HG03432 (cell line): ENCODE measurements at regions not wholly inside any gene's neighbourhood (a gene's known extent, or its start where the extent isn't known, plus 50 kb on each side); places are given as distances from the start of the nearest gene placed in this dataset.
"Not testable (repeated sequence)": the region's sequence is repeated elsewhere in the genome, so short reads cannot be mapped to it uniquely, and the experiment has no call there.

Source experiments
- ATAC-seq: cut with Tn5 transposase; IDR thresholded peaks from one replicate; pipeline ENCODE4 v1.9.1; 2021; ENCODE audit warnings: mild to moderate bottlenecking, moderate library complexity; ENCODE audit not compliant: unreplicated experiment

DNA sequence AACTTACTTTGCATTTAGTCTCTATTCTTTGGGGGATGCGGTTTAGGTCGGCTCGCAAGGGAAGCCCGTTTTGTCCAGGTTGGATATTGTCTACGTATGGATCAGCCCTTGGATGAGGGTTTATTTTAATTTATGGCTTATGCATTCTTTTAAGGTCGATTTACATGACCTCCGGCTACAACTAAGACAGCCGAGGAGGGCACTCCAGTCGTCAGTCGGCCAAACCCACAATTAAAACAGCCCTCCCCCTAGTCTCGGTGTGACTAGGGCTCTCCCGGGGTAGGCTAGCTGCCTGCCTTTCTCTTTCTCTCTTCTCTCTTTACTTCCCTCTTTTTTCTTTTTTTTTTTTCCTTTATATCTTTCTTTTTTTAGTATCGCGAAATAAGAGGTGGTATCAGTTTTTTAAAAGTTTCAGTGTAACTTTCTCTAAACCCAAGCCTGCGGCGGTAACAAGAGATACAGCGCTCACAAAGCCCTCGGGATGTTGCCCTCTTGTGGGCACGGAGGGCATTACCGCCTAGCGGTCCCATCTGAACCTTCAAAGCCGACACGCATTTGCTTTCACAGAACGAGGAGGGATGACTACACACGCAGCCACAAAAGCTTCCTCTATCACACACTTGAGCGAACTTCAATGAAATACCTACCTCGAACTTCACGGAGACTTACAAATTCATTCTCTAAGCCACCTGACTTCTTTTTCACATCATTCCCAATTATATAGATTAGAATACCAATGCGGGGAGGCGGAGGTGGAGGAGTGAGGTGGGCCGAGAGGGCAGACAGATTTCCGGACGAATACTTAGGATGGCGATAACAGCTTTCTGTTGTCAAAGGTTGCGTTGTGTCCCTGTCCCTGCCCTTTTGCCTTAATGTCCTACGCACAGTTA lies 132.3 kb upstream of the C11orf58 start:
- ATAC-seq = peak; percentile 93

GRCh38 chr11:16605389-16605893 lies 133.0 kb upstream of the C11orf58 start:
- ATAC-seq = no peak

- ATAC-seq = peak; percentile 27
These were observed 133.6 kb upstream of the C11orf58 start for GRCh38 chr11:16604794-16605388.

- ATAC-seq = no peak
These were observed 134.3 kb upstream of the C11orf58 start for GRCh38 chr11:16603890-16604793.

- no peak for ATAC-seq
These were observed 135.2 kb upstream of the C11orf58 start for GRCh38 chr11:16603245-16603644.

DNA sequence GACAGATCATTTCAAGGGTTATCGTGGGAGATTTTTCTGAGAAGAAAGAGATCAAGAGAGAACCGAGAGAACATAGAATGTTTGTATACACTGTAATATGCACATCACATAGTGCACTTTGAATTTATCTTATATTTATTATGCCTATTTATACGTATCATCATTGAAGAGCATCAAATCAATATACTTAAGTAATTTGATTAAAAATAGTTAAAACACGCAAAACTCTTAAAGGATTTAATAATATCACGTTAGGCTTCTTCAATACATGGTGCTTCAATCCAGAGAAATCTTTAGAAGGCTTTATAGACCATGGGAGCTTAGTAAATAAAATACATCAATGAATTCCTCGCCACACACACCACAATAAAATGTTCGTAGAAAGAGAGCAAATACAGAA lies 139.5 kb upstream of the C11orf58 start:
- ATAC-seq = no peak

GRCh38 chr11:16598032-16598431 lies 140.4 kb upstream of the C11orf58 start:
- no peak for ATAC-seq

DNA sequence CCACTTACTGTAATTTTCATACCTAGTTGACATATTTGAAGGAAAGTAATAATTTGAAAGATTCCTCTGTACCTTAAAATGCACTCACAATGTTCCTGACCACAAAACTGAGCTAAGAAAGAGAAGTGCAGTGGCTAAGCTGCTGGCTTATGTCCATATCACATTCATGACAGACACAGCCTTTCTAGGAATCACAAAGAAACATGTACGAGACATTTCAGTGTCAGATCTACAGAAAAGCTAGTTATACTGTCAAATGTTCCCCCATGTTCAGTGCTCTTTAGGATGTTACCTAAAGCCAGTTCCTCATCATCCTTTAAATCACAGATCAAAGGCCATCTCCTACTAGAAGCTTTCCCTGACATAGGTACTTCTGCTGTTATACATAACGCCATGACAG lies 142.2 kb upstream of the C11orf58 start:
- no peak for ATAC-seq

- no peak for ATAC-seq
These were observed 147.3 kb upstream of the C11orf58 start for GRCh38 chr11:16591157-16591556.

- ATAC-seq = no peak
These were observed 150.8 kb upstream of the C11orf58 start for GRCh38 chr11:16587670-16588069.

DNA sequence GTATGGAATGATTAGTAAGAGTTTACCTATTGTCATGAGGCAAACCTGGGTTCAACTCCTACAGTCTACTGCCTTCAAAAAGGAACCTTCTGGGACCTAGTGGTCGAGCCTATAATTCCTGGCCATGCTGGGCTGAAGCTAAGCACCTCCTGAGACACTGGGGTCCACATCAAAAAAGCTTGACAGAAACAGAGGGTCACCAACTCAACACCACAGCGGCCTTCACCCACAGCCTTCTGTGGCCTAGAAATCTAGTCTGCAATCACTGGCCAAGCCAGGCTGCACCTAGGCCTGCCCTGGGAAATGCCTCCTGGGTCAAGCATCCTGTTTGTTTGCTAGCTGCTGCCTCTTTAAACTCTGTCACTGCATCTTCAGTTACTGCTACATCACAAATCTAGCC lies 153.9 kb upstream of the C11orf58 start:
- ATAC-seq = no peak

DNA sequence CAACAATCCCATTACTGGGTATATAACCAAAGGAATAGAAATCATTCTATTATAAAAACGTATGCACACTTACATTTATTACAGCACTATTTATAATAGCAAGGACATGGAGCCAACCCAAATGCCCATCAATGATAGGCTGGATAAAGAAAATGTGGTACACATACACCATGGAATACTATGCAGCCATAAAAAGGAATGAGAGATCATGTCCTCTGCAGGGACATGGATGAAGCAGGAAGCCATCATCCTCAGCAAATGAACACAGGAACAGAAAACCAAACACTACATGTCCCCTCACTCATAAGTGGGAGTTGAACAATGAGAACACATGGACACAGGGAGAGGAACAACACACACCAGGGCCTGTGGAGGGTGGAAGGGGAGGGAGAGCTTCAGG lies 157.4 kb upstream of the C11orf58 start:
- not testable (repeated sequence) for ATAC-seq

DNA sequence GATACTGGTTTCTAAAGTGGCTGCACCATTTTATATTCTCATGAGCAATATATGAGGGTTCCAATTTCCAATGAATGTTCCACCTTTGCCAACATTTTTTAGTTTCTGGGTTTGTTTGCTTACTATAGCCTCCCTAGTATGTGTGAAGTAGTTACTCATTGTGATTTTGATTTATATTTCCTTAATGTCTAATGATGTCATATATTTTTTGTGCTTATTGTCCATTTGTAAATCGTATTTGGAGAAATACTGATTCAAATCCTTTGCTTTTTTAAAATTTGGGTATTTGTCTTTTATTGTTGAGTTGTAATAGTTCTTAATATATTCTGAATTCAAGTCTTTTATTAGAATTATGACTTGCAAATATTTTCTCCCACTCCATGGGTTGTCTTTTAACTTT lies 161.0 kb upstream of the C11orf58 start:
- ATAC-seq = no peak

GRCh38 chr11:16574889-16575288 lies 163.6 kb upstream of the C11orf58 start:
- not testable (repeated sequence) for ATAC-seq

DNA sequence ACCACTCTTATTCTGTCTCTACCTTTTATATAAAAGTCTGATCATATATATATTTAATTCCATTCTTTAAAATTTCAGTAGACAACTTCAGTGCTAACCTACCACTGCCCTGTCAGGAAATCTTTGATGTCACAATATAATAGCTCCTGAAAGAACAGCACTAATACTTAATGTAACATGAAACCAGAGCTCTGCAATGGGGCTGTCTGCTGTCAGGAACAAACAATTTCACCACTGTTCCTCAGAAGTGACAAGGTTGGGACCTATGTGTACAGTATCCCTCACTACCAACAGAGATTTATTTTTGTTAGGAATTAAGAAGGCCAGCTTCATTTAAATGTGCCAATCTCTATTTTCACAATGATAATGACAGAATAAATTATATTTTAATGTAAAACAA lies 165.5 kb upstream of the C11orf58 start:
- ATAC-seq = no peak

- ATAC-seq = no peak
These were observed 177.3 kb upstream of the C11orf58 start for GRCh38 chr11:16561150-16561549.

DNA sequence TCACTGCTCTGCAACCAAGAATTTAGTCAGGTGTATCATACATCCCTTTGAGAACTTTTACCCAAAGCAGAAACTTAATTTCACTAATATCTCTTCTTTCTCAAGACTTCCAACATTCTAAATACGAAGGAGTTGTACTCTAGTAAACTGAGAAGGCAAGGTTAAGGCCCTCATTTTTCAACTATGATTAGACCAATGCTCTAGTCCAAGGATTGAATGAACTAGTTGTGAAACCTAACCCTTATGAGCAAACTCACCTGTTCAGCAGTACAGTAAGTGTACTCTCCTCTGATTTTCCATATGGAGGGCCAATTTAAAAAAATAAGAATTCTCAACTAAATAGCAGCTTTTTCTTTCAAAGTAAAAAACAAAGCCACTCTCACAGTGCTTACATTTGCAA lies 180.0 kb upstream of the C11orf58 start:
- ATAC-seq = no peak

GRCh38 chr11:16555956-16556355 lies 182.5 kb upstream of the C11orf58 start:
- no peak for ATAC-seq

GRCh38 chr11:16554361-16554760 lies 184.1 kb upstream of the C11orf58 start:
- ATAC-seq = no peak

GRCh38 chr11:16547879-16548278 lies 190.6 kb upstream of the C11orf58 start:
- no peak for ATAC-seq

DNA sequence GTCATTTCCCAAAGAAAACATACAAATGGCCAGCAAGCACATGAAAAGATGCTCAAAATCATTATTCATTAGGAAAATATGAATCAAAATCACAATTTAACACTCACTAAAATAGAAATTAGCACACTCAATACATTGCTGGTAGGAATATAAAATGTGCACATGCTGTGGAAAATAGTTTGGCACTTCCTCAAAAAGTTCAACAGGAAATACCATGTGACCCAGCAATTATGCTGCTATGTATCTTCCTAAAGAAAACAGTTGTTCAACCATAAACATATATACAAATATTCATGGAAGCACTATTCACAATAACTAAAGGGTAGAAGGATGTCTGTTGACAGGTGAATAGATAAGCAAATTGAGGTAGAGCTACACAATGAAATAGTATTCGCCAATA lies 187.3 kb upstream of the SOX6 start:
- no peak for ATAC-seq
